BLaER1 treated with 17β-estradiol and CSF1 and Interleukin-3, amounts not matched to agents 10 nM and 100 nM (cell line): ENCODE measurements at regions not wholly inside any gene's neighbourhood (a gene's known extent, or its start where the extent isn't known, plus 50 kb on each side); places are given as distances from the start of the nearest gene placed in this dataset.

ENCODE experiments used
- H3K27ac ChIP-seq, 11 experiments: shearing (Covaris generic); formaldehyde crosslinking; 2 replicates each; pipeline ENCODE4 v1.8.1; 2022
- H3K27me3 ChIP-seq, 11 experiments: shearing (Covaris generic); formaldehyde crosslinking; 2 replicates each; pipeline ENCODE4 v1.8.1; 2022
- H3K36me3 ChIP-seq, 11 experiments: shearing (Covaris generic); formaldehyde crosslinking; 2 replicates each; pipeline ENCODE4 v1.8.1; 2022
- H3K4me1 ChIP-seq, 10 experiments: shearing (Covaris generic); formaldehyde crosslinking; 2 replicates each; pipeline ENCODE4 v1.8.1; 2022
- H3K4me2 ChIP-seq, 11 experiments: shearing (Covaris generic); formaldehyde crosslinking; 2 replicates each; pipeline ENCODE4 v1.8.1; 2022
- H3K4me3 ChIP-seq, 10 experiments: shearing (Covaris generic); formaldehyde crosslinking; 2 replicates each; pipeline ENCODE4 v1.8.1; 2022
- H3K9ac ChIP-seq, 11 experiments: shearing (Covaris generic); formaldehyde crosslinking; 2 replicates each; pipeline ENCODE4 v1.8.1; 2022
- H3K9me3 ChIP-seq, 11 experiments: shearing (Covaris generic); formaldehyde crosslinking; replicated peaks in 1 of 11; 2 replicates each; pipeline ENCODE4 v1.8.1; 2022
- H4K20me1 ChIP-seq, 11 experiments: shearing (Covaris generic); formaldehyde crosslinking; 2 replicates each; pipeline ENCODE4 v1.8.1; 2022
- Cebpa-rat ChIP-seq, 11 experiments: shearing (Covaris generic); IDR thresholded peaks; 2 replicates each; pipeline ENCODE4 v1.8.1; 2022

GRCh38 chr5:89095341-89095740, 212.4 kb upstream of the MEF2C start:
- Histone ChIP-seq H3K4me2 (no peak overlapping the region), H3K4me1 (no peaks in the 10 kb centered on the region), H3K4me3 (no peak overlapping the region), H3K9me3 (peaks cover 0 to 6% (median 0%) of the 10 kb centered on the region in 11 experiments; a peak in 6 of 22 replicates), H3K27ac (no peak overlapping the region), H3K9ac (no peak overlapping the region), H3K27me3 (no peaks in the 10 kb centered on the region), H4K20me1 (no peaks in the 10 kb centered on the region), H3K36me3 (no peaks in the 10 kb centered on the region)
- no peak for TF ChIP-seq Cebpa-rat (IDR thresholded peaks at IDR 0.05)

DNA sequence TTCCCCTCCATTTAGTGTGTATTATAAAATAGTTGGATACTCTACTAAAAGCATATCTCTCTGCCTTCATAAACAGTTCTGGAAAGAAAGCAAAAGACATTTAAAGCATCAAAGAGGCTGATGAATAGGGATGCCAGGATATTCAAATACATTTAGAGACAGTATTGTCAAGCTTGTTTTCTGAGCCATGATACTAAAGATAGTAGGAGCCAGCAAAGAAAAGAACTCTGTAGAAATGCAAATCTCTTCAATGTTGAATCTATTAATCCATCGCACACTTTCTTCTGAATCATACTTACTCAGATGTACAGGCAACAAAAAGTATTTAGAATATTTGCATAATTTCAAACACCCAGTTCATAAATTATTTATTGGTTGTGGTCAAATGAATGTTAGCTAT, 207.1 kb upstream of the MEF2C start:
- no peaks in the 10 kb centered on the region for H3K4me1 ChIP-seq
- no peak for TF ChIP-seq Cebpa-rat (IDR thresholded peaks at IDR 0.05)
- H3K9ac ChIP-seq: no peak overlapping the region
- H3K9me3 ChIP-seq: no peaks in the 10 kb centered on the region; a peak in 2 of 22 replicates
- no peaks in the 10 kb centered on the region for H3K27me3 ChIP-seq
- no peak overlapping the region for H3K4me2 ChIP-seq
- H3K4me3 ChIP-seq: no peak overlapping the region
- H3K36me3 ChIP-seq: no peaks in the 10 kb centered on the region
- H4K20me1 ChIP-seq: no peaks in the 10 kb centered on the region
- no peak overlapping the region for H3K27ac ChIP-seq

DNA sequence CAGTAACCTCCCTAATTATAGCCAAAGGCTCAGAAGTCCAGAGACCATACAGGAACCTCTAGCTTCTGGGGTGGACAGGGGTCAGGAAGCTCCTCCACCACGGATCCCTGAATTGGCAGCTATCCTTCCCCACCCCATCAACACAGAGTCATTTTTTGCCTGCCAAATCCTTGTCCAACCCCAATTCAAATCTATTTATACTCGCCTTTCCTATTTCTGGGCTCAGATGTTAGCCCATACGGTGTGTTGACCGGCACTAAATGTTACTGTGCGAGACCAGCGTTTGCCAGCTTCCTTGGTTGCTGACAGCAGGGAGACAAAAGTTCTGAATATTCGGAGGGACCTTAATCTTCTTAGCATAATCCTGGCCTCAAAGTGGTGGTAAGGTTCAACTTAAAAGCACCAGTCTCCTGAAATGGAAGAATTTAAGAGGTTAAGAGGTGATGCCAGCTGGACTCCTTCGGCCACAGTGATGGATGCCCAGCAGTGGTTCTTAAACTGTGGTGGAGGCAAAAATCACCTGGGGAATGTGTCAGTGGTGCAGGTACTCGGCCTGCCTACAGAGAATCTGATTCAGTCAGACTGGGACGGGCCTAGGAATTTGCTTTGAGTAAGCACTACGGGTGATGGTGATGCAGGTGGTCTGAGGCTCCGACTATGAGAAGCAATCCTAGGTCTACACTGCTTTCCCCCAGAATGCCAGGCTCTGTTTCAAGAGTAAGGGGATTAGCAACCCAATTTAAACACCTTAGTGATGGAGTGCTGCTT, 204.8 kb upstream of the MEF2C start:
- TF ChIP-seq Cebpa-rat (IDR thresholded peaks at IDR 0.05): no peak
- H3K27me3 ChIP-seq: no peaks in the 10 kb centered on the region
- H3K9me3 ChIP-seq: no peaks in the 10 kb centered on the region
- no peaks in the 10 kb centered on the region for H4K20me1 ChIP-seq
- H3K36me3 ChIP-seq: no peaks in the 10 kb centered on the region
- H3K27ac ChIP-seq: no peak overlapping the region
- H3K4me2 ChIP-seq: no peak overlapping the region
- no peak overlapping the region for H3K4me3 ChIP-seq
- no peaks in the 10 kb centered on the region for H3K4me1 ChIP-seq
- no peak overlapping the region for H3K9ac ChIP-seq

GRCh38 chr5:89087128-89087527, 204.1 kb upstream of the MEF2C start:
- Histone ChIP-seq H3K4me2 (no peak overlapping the region), H3K9me3 (no peaks in the 10 kb centered on the region), H3K4me3 (no peak overlapping the region), H4K20me1 (no peaks in the 10 kb centered on the region), H3K9ac (no peak overlapping the region), H3K27me3 (no peaks in the 10 kb centered on the region), H3K27ac (no peak overlapping the region), H3K4me1 (no peaks in the 10 kb centered on the region), H3K36me3 (no peaks in the 10 kb centered on the region)
- no peak for TF ChIP-seq Cebpa-rat (IDR thresholded peaks at IDR 0.05)

GRCh38 chr5:89086390-89087086, 203.6 kb upstream of the MEF2C start:
- H3K4me3 ChIP-seq: no peak overlapping the region
- no peaks in the 10 kb centered on the region for H3K4me1 ChIP-seq
- TF ChIP-seq Cebpa-rat (IDR thresholded peaks at IDR 0.05): no peak
- H3K9me3 ChIP-seq: no peaks in the 10 kb centered on the region
- no peak overlapping the region for H3K27ac ChIP-seq
- no peak overlapping the region for H3K9ac ChIP-seq
- H3K36me3 ChIP-seq: no peaks in the 10 kb centered on the region
- H4K20me1 ChIP-seq: no peaks in the 10 kb centered on the region
- no peak overlapping the region for H3K4me2 ChIP-seq
- no peaks in the 10 kb centered on the region for H3K27me3 ChIP-seq

- Histone ChIP-seq H3K27ac (no peak overlapping the region), H3K4me2 (no peak overlapping the region), H3K36me3 (no peaks in the 10 kb centered on the region), H4K20me1 (no peaks in the 10 kb centered on the region), H3K4me1 (no peaks in the 10 kb centered on the region), H3K27me3 (no peaks in the 10 kb centered on the region), H3K9ac (no peak overlapping the region), H3K9me3 (no peaks in the 10 kb centered on the region), H3K4me3 (no peak overlapping the region)
- no peak for TF ChIP-seq Cebpa-rat (IDR thresholded peaks at IDR 0.05)
Observed at GRCh38 chr5:89083791-89084190, 200.8 kb upstream of the MEF2C start.

GRCh38 chr5:89081360-89081759, 198.4 kb upstream of the MEF2C start:
- Histone ChIP-seq H4K20me1 (no peaks in the 10 kb centered on the region), H3K9me3 (no peaks in the 10 kb centered on the region), H3K4me3 (no peak overlapping the region), H3K27me3 (no peaks in the 10 kb centered on the region), H3K36me3 (no peaks in the 10 kb centered on the region), H3K27ac (no peak overlapping the region), H3K4me1 (no peaks in the 10 kb centered on the region), H3K4me2 (no peak overlapping the region), H3K9ac (no peak overlapping the region)
- TF ChIP-seq Cebpa-rat (IDR thresholded peaks at IDR 0.05): no peak

DNA sequence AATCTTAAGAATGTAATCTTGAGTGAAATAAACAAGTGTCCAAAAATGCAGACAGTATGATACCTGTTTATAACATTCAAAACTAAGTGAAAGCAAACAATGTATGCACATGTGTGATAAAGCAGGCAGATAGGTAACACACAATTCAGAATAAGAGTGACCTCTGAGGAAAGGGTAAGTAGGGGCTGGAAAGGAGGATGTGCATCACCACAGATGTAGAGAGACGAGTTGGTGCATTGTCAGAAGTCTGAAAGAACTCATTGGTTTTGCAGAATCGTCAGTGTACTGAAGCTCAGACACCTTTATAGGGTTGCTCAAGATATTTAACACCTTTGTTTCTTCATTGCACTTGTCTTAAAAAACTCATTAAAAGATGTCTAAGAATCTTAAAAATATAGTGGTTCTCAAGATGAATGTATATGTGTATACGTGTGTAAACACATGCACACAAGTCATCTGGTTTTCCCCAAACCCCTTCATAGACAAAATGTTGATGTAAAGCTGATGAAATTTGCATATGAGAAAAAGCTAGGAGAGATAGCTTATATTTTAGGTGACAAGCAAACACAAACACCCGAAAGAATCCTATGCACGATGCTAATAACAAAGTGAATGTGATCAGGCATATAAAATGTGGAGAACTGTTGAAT, 197.6 kb upstream of the MEF2C start:
- Histone ChIP-seq H3K27me3 (no peaks in the 10 kb centered on the region), H3K4me2 (no peak overlapping the region), H3K4me1 (no peaks in the 10 kb centered on the region), H3K4me3 (no peak overlapping the region), H4K20me1 (no peaks in the 10 kb centered on the region), H3K36me3 (no peaks in the 10 kb centered on the region), H3K9ac (no peak overlapping the region), H3K9me3 (no peaks in the 10 kb centered on the region), H3K27ac (no peak overlapping the region)
- no peak for TF ChIP-seq Cebpa-rat (IDR thresholded peaks at IDR 0.05)

GRCh38 chr5:89072842-89073672, 190.1 kb upstream of the MEF2C start:
- H3K36me3 ChIP-seq: no peaks in the 10 kb centered on the region
- peaks cover 10 to 25% (median 14%) of the 10 kb centered on the region in 10 experiments for H3K4me1 ChIP-seq
- peak overlapping the region; percentile 28 to 72 (median 60) for H3K4me2 ChIP-seq
- H3K9me3 ChIP-seq: no peaks in the 10 kb centered on the region
- no peak overlapping the region for H3K4me3 ChIP-seq
- peak overlapping the region in 7 of 11 experiments; percentile 20 to 62 (median 40); a peak in 13 of 22 replicates for H3K27ac ChIP-seq
- H3K9ac ChIP-seq: peak overlapping the region in 4 of 11 experiments; percentile 4 to 49 (median 28); a peak in 4 of 22 replicates
- H4K20me1 ChIP-seq: no peaks in the 10 kb centered on the region
- peak in 2 of 11 experiments; percentile 48 to 49; a peak in 4 of 22 replicates for TF ChIP-seq Cebpa-rat (IDR thresholded peaks at IDR 0.05)
- no peaks in the 10 kb centered on the region for H3K27me3 ChIP-seq
